ENCODE measurements at regions not wholly inside any gene's neighbourhood (a gene's known extent, or its start where the extent isn't known, plus 50 kb on each side); places are given as distances from the start of the nearest gene placed in this dataset.
"Not testable (repeated sequence)": the region's sequence is repeated elsewhere in the genome, so short reads cannot be mapped to it uniquely, and the experiment has no call there.

DNA sequence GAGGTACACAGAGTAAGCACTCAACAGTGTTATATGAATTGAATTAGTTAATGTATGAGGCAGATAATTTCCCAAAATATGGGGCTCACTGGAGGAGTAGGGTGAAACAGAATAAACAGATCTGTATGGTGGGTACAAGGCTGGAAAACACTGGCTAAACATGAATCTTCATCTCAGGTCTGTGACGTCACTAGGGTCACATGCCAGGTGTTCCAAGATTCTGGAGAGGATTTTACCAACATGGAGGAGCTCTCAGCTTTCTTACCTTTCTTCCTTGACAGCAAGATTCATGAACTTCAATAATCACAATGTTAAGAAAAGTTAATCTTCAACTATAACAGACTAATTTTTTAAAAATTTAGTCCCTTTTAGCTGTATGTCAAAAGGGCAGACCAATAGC, 385.3 kb upstream of the EYS start:
- not testable (repeated sequence) for DNase-seq

DNA sequence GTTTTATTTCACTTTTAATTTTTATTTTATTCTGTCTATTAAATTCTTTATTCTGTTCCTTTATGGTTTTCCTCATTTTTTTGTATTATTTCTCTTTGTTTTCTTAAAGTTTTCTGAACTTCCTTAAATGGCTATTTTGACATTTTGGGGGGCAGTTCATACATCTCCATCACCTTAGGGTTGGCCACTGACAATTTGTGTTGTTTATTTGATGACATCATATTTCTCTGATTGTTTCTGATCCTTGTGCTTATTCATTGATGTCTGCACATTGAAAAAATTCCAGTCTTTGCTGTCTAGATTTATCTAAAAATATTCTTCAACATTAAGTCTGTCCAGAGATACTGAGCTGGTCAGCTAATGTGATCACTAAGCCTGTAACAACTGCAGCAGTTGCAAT, 379.5 kb upstream of the EYS start:
- DNase-seq: no peak

- no peak for DNase-seq
Observed at GRCh38 chr6:66082914-66083313, 375.9 kb upstream of the EYS start.

GRCh38 chr6:66068907-66069306, 361.9 kb upstream of the EYS start:
- DNase-seq: no peak

DNA sequence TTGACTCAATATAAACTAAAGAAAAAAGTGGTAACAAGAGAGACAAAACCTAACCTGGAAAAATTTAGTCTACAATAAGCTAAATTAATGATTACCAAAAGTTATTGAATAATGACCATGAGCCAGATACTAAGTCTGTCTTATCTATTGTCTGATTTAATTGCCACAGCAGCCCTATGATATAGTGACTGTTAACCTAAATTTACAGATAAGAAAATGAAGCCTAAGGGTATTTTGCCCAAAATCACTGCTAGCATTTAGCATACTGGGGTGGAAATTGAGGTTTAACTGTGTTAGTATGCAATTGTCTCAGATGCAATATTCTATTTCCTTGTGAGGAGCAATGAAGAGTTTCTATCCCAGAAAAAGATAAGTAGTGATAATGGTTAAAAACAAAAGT, 361.0 kb upstream of the EYS start:
- DNase-seq: no peak

DNA sequence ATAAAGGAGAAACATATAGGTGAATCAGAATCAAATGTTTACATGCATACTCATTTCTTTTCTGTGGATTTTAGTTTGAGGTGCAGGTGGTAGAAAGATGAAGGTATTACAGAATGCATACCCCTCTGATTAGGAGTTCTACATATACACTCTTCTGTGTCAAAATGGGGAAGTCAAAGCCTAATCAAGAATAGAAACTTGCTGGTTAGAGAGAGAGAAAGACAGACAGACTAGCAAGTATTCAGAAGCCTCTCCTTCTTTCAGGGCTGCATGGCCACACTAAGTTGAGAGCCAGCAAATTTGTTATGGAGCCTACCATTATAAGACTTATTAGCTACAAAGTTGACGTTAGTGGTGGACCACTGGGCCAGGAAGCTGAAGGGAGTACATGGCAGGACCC, 358.3 kb upstream of the EYS start:
- no peak for DNase-seq

GRCh38 chr6:66057034-66057433, 350.0 kb upstream of the EYS start:
- DNase-seq: no peak

- DNase-seq: no peak
Observed at GRCh38 chr6:66054967-66055366, 347.9 kb upstream of the EYS start.

DNA sequence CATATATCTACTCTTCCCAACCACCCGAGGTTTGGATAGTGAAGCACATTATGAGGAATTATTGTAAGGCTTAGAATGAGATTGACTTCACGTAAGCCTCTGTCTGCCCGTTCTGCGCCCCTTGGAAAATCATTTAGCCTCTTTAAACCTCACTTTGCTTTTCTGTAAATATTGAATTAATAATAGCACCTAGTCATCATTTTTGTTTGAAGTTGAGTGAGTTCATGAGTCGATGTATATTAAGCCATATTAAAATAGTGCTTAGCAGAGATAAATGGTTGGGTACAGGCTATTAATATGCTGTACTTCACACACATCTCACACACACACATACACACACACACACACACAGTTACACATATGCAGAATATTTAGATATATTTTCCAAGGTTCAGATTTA, 344.8 kb upstream of the EYS start:
- no peak for DNase-seq

- no peak for DNase-seq
Observed at GRCh38 chr6:66048684-66049474, 341.9 kb upstream of the EYS start.

DNA sequence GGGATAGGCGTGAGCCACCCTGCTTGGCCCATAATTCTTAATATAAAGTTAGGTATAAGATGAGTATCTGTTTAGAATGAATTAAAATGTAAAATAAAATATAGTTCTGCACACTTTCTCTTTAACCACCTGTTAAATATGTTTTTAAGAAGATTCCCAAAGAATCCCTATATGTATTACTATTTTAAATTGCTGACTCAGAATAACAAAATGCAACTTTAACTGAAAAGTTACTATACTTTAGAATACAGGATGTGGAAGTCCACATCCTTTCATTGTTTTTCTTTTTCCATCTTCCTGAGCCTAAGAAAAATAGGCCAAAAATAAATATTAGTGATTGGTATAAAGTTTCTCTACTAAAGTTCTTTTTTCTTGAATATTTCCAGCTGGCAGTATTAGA, 325.6 kb upstream of the EYS start:
- no peak for DNase-seq

GRCh38 chr6:66029391-66029790, 322.4 kb upstream of the EYS start:
- DNase-seq: no peak

GRCh38 chr6:65999288-65999791, 292.3 kb upstream of the EYS start:
- DNase-seq: no peak

GRCh38 chr6:65998544-65998943, 291.5 kb upstream of the EYS start:
- DNase-seq: no peak

- DNase-seq: no peak
Observed at GRCh38 chr6:65997539-65997938, 290.5 kb upstream of the EYS start.

GRCh38 chr6:65996096-65996495, 289.1 kb upstream of the EYS start:
- DNase-seq: no peak

DNA sequence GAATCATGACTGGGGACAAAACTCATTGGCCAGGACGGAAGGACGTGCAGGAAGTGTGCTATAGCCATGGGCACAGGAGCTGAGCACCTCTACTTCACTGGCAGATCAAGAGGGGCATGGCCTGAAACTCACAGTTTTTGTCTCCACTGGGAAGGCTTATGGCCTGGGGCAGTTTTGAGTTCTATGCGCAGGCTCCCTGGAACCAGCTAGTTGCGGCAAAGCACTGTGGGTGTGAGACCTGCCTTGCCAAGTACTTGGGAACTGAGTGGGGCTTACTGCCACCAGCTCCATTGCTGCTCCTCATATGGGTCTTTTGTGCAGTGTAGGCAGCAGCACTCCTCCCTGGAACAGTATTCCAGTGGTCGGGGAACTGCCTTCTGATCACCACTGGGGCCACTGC, 282.6 kb upstream of the EYS start:
- no peak for DNase-seq

- peak; percentile 7 for DNase-seq
Observed at GRCh38 chr6:65988006-65988405, 281.0 kb upstream of the EYS start.

- DNase-seq: no peak
Observed at GRCh38 chr6:65984089-65984488, 277.1 kb upstream of the EYS start.

DNA sequence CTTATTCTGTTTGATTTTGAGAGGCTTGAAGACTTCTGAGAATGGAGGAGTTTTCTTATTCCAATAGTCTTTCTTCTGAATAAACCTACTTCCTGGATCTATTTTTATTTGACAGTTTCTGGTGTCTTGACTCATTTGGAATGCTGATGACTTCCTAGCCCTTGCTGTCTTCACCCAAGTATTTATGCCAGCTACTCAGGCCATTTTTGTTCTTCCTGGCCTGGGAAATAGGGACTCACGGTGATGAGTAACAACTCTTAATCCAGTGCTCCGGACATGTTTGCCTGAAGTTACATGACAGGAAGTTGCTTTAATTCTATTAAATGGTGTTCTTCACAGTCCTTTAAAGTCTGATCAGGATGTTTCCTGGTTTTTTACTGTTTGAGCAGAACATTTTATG, 272.1 kb upstream of the EYS start:
- DNase-seq: no peak

DNA sequence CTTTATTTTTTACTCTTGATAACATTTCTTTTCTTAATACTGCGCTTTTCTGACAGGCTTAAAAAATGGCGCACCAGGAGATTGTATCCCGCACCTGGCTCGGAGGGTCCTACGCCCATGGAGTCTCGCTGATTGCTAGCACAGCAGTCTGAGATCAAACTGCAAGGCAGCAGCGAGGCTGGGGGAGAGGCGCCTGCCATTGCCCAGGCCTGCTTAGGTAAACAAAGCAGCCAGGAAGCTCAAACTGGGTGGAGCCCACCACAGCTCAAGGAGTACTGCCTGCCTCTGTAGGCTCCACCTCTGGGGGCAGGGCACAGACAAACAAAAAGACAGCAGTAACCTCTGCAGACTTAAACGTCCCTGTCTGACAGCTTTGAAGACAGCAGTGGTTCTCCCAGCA, 264.2 kb upstream of the EYS start:
- not testable (repeated sequence) for DNase-seq

- peak; percentile 17 for DNase-seq
Observed at GRCh38 chr6:65964261-65964660, 257.2 kb upstream of the EYS start.

DNA sequence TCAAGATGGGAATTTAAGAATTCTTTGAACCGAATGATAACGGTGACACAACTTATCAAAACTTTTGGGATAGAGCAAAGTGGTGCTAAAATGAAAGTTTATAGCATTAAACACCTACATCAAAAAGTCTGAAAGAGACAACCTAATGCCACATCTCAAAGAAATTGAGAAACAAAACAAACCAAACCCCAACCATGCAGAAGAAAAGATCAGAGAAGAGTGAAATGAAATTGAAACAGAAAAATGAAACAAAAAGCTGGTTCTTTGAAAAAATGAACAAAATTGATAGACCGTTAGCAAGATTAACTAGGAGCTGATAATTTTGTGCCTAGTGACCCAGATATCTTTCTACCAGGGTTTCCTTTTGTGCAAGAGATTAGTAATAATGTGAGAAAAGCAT, 248.0 kb upstream of the EYS start:
- no peak for DNase-seq

DNA sequence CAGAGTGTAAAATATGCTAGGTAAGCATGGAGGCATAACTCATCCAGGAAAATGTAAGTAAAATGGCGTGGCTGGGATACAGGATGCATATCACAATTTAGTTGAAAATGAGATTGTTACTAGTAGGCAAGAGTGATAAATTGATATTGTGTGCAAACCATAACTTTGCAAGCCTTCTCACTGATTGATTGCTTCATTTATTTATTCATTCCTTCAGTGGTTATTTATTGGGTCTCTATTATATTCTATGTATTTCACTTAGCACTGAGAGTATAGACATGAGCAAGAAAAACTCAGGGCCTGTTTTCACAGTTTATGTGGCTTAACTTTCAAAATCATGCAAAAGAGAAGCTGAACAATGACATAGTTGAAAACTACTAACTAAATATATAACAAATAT, 241.0 kb upstream of the EYS start:
- DNase-seq: no peak

GRCh38 chr6:65943548-65943947, 236.5 kb upstream of the EYS start:
- DNase-seq: peak; percentile 12
